Glutamatergic neuron (in vitro differentiated cells): ENCODE measurements at regions not wholly inside any gene's neighbourhood (a gene's known extent, or its start where the extent isn't known, plus 50 kb on each side); places are given as distances from the start of the nearest gene placed in this dataset.

Source experiments
- DNase-seq: peaks from one replicate; pipeline ENCODE4 v3.0.0; 2022
- H3K27ac Mint-ChIP-seq: one replicate; pipeline ENCODE4 v1.8.0; 2020; ENCODE audit warnings: mild to moderate bottlenecking, mixed read lengths, inconsistent platforms; ENCODE audit not compliant: unreplicated experiment
- H3K27me3 Mint-ChIP-seq: one replicate; pipeline ENCODE4 v1.8.0; 2020; ENCODE audit warnings: mild to moderate bottlenecking, moderate library complexity, mixed read lengths, inconsistent platforms; ENCODE audit not compliant: unreplicated experiment
- H3K36me3 Mint-ChIP-seq: one replicate; pipeline ENCODE4 v1.8.0; 2020; ENCODE audit warnings: mild to moderate bottlenecking, mixed read lengths, inconsistent platforms; ENCODE audit not compliant: unreplicated experiment
- H3K4me1 Mint-ChIP-seq: one replicate; pipeline ENCODE4 v1.8.0; 2020; ENCODE audit warnings: mild to moderate bottlenecking, low read depth, mixed read lengths, inconsistent platforms; ENCODE audit not compliant: unreplicated experiment
- H3K4me3 Mint-ChIP-seq: one replicate; pipeline ENCODE4 v1.8.0; 2020; ENCODE audit warnings: mild to moderate bottlenecking, mixed read lengths, inconsistent platforms; ENCODE audit not compliant: unreplicated experiment
- H3K9me3 Mint-ChIP-seq: one replicate; pipeline ENCODE4 v1.8.0; 2020; ENCODE audit warnings: mild to moderate bottlenecking, moderate library complexity, mixed read lengths, inconsistent platforms; ENCODE audit not compliant: unreplicated experiment
- TF ChIP-seq, protein P1 (sequence below): fragments of 200-600 bp; sonication (generic); IDR thresholded peaks from one replicate; pipeline ENCODE4 v1.5.0; 2021; ENCODE audit not compliant: partially characterized antibody, unreplicated experiment

DNA sequence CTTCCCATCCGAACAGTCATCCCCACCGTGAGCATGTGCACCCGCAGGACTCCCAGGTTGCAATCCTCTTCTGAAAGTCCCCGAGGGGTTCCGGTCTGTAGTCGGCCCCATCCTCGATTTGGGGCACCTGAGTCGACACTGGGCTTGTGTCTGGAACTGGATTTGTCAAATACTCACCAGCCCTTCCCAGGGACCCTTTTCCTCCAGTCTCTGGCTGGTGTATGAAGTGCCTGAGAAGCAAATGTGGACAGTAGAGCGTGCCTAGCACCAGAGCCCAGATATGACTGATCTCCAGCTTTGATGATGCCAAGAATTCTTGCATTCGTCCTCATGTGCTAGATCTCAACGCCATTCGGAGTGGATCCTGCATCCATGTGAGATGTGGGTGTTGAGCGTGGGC is 132.5 kb upstream of the ADARB2 start:
- DNase-seq: no peak
- peaks cover 6% of the 10 kb centered on the region for H3K36me3 Mint-ChIP-seq
- peaks cover 3% of the 10 kb centered on the region for H3K4me1 Mint-ChIP-seq
- H3K4me3 Mint-ChIP-seq: no peak overlapping the region
- TF ChIP-seq, protein P1, sequence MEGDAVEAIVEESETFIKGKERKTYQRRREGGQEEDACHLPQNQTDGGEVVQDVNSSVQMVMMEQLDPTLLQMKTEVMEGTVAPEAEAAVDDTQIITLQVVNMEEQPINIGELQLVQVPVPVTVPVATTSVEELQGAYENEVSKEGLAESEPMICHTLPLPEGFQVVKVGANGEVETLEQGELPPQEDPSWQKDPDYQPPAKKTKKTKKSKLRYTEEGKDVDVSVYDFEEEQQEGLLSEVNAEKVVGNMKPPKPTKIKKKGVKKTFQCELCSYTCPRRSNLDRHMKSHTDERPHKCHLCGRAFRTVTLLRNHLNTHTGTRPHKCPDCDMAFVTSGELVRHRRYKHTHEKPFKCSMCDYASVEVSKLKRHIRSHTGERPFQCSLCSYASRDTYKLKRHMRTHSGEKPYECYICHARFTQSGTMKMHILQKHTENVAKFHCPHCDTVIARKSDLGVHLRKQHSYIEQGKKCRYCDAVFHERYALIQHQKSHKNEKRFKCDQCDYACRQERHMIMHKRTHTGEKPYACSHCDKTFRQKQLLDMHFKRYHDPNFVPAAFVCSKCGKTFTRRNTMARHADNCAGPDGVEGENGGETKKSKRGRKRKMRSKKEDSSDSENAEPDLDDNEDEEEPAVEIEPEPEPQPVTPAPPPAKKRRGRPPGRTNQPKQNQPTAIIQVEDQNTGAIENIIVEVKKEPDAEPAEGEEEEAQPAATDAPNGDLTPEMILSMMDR: no peak
- H3K27me3 Mint-ChIP-seq: no peaks in the 10 kb centered on the region
- H3K27ac Mint-ChIP-seq: no peak overlapping the region
- peaks cover 5% of the 10 kb centered on the region for H3K9me3 Mint-ChIP-seq

DNA sequence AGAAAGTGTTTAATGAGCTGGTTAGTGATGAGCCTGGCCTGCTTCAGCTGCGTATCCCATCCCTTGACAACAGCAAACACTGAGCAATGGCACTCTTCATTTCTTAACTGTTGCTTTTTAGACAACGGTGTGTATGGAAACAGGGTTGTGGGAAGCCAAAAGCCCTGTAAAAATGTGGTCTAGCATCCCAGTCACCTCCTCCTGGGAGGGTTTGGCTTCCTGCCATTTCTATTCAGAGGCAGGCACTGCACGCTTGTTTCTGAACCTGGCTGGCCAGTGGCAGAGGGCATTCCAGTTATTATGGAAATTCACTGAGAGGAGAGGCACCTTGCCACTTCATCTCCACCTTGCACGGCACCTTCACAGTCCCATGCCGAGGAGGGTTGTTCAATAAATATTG is 123.0 kb upstream of the ADARB2 start:
- Mint-ChIP-seq H3K4me3 (no peak overlapping the region), H3K27ac (no peak overlapping the region), H3K4me1 (peaks cover 6% of the 10 kb centered on the region), H3K36me3 (peaks cover 18% of the 10 kb centered on the region), H3K9me3 (peaks cover 4% of the 10 kb centered on the region), H3K27me3 (peaks cover 3% of the 10 kb centered on the region)
- TF ChIP-seq, protein P1: no peak
- DNase-seq: no peak

DNA sequence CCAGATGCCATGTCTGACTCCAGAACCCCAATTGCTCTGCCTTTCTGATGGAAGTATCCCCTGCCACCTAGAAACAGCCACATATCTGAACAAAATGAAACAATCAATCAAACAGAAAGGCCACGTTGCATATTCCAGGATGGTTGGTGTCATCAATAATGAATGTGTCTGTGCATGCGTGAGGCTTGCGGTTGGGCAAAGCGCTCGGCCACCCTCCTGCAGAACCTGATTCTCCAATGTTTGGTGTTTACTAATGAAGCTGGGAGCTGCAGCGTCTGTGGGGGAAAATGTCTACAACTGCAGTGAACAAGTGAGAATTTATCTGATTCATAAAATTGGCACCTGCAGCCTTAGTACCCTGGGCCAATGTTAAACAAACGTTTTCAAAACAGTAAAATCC is 121.2 kb upstream of the ADARB2 start:
- H3K27me3 Mint-ChIP-seq: peaks cover 3% of the 10 kb centered on the region
- H3K4me1 Mint-ChIP-seq: peaks cover 6% of the 10 kb centered on the region
- H3K27ac Mint-ChIP-seq: no peak overlapping the region
- H3K36me3 Mint-ChIP-seq: peaks cover 8% of the 10 kb centered on the region
- H3K4me3 Mint-ChIP-seq: no peak overlapping the region
- TF ChIP-seq, protein P1: no peak
- H3K9me3 Mint-ChIP-seq: no peaks in the 10 kb centered on the region
- DNase-seq: no peak

DNA sequence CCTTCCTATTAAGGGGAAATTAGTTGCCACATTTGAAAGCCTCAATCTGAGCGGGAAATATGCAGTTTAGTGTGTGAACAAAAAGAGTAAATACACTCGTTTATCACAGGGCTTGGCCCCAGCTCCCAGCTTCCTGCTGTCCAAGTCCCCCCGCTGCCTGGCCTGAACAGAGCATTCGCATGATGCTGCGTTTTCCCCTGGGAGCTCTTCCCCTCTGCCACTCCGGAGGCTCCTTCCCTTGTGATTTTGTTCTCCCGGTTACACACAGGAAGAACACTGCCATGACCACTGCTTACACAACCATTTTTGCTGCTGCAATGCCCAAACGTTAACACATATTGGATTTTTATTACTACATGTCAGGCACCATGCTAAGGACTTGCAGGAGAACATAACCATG is 120.7 kb upstream of the ADARB2 start:
- peaks cover 3% of the 10 kb centered on the region for H3K27me3 Mint-ChIP-seq
- no peaks in the 10 kb centered on the region for H3K9me3 Mint-ChIP-seq
- H3K4me3 Mint-ChIP-seq: no peak overlapping the region
- no peak for DNase-seq
- no peak overlapping the region for H3K27ac Mint-ChIP-seq
- TF ChIP-seq, protein P1: no peak
- H3K4me1 Mint-ChIP-seq: peaks cover 9% of the 10 kb centered on the region
- H3K36me3 Mint-ChIP-seq: peaks cover 7% of the 10 kb centered on the region

DNA sequence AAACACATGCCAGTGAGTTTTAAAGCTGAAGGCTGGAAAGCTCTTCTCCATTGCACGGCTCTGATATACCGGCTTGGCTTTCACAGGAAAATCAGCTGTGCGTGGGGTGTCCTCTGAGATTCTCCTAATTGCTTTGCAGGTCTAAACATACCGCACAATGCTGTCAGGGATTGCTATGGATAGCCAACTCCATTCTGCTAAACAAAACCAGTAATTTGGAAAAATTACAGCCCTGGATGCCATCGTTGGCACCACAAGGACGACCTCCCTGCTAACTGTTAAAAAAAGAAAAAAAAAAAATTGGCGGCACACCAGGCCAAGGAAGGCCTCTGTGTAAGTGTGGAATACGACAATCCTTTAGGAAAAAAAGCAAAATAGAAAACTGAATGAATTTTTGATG is 118.6 kb upstream of the ADARB2 start:
- peaks cover 13% of the 10 kb centered on the region for H3K36me3 Mint-ChIP-seq
- TF ChIP-seq, protein P1: no peak
- H3K27me3 Mint-ChIP-seq: peaks cover 7% of the 10 kb centered on the region
- no peak overlapping the region for H3K27ac Mint-ChIP-seq
- H3K4me3 Mint-ChIP-seq: no peak overlapping the region
- peaks cover 11% of the 10 kb centered on the region for H3K4me1 Mint-ChIP-seq
- DNase-seq: no peak
- H3K9me3 Mint-ChIP-seq: no peaks in the 10 kb centered on the region
